Gastroesophageal sphincter (tissue), 3 donors: ENCODE measurements at regions not wholly inside any gene's neighbourhood (a gene's known extent, or its start where the extent isn't known, plus 50 kb on each side); places are given as distances from the start of the nearest gene placed in this dataset.

Experiments
- POLR2AphosphoS5 ChIP-seq: sonication (generic); formaldehyde crosslinking; IDR thresholded peaks from one replicate; pipeline ENCODE4 v1.6.1; 2017; ENCODE audit warnings: antibody characterized with exemption
- TF ChIP-seq, protein P1 (sequence below), 4 experiments: fragments of 200-600 bp in 2 of 4; fragments of 450-650 bp in 2 of 4; sonication (generic) in 1 of 4; IDR thresholded peaks; one replicate each; pipeline ENCODE4 v1.5.1; 2017 to 2019; ENCODE audit warnings: antibody characterized with exemption in 4 of 4, mild to moderate bottlenecking in 2 of 4, moderate library complexity in 2 of 4

DNA sequence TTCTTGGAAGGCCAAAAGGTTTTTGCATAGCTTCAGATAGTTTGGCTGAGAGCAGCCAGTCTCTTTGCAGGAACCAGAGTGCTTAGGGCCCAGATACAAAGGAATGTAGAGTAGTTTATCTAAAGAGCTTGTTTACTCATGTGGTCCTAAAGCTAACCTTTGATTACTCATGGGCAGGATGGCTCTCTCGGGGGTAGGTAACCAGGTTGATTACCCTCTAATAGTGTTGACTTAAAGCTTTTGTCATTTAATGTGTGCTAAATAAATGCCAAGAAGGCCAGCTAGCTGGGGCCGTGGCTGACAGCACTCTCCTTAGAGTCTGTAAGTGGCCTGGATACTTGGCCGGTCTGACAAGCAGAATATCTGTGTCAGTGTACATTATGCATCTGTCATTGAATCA, 69.7 kb upstream of the MAGEB16 start:
- no peak for TF ChIP-seq POLR2AphosphoS5
- TF ChIP-seq, protein P1, sequence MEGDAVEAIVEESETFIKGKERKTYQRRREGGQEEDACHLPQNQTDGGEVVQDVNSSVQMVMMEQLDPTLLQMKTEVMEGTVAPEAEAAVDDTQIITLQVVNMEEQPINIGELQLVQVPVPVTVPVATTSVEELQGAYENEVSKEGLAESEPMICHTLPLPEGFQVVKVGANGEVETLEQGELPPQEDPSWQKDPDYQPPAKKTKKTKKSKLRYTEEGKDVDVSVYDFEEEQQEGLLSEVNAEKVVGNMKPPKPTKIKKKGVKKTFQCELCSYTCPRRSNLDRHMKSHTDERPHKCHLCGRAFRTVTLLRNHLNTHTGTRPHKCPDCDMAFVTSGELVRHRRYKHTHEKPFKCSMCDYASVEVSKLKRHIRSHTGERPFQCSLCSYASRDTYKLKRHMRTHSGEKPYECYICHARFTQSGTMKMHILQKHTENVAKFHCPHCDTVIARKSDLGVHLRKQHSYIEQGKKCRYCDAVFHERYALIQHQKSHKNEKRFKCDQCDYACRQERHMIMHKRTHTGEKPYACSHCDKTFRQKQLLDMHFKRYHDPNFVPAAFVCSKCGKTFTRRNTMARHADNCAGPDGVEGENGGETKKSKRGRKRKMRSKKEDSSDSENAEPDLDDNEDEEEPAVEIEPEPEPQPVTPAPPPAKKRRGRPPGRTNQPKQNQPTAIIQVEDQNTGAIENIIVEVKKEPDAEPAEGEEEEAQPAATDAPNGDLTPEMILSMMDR (IDR thresholded peaks at IDR 0.05), result no peak
